HepG2 (cell line): ENCODE measurements at regions not wholly inside any gene's neighbourhood (a gene's known extent, or its start where the extent isn't known, plus 50 kb on each side); places are given as distances from the start of the nearest gene placed in this dataset.

ENCODE experiments used
- ATAC-seq: fragments of 200-7000 bp; cut with Tn5 transposase; 3 replicates; pipeline ENCODE4 v1.9.1; 2020; ENCODE audit warnings: mild to moderate bottlenecking, moderate library complexity
- BruUV-seq: library from RNA; stranded (reverse); fragments of 400-500 nt; replicated peaks from 2 replicates; lab custom pipeline; 2021; lab: Mats Ljungman, UMichigan
- CTCF ChIA-PET: fragments of 300-600 bp; formaldehyde crosslinking; extraction: SDS; loops from one replicate; lab custom pipeline; 2021; ENCODE audit warnings: low total read pairs, inconsistent platforms, low intra/inter-chr PET ratio; lab: Yijun Ruan, JAX
- POLR2A ChIA-PET: fragments of 350-600 bp; sonication (Branson Sonifier 250); formaldehyde crosslinking; loops from one replicate; lab custom pipeline; 2020; ENCODE audit warnings: antibody characterized with exemption, inconsistent platforms; lab: Yijun Ruan, JAX
- DNase-seq: peaks from one replicate; pipeline ENCODE4 v3.0.0-alpha.2; 2015; ENCODE audit warnings: low spot score
- FAIRE-seq: peaks from 3 replicates; lab custom pipeline; 2011; peaks lifted over from hg19 to GRCh38; lab: Jason Lieb, UNC
- H2AFZ ChIP-seq: one replicate; pipeline ENCODE4 v1.6.1; 2011; ENCODE audit warnings: low read length, inconsistent platforms
- H3K27ac ChIP-seq: fragments of 300-600 bp; 3 replicates; pipeline ENCODE4 v1.8.0; 2011; ENCODE audit warnings: mixed run types, mild to moderate bottlenecking, mixed read lengths, low read length, inconsistent platforms; ENCODE audit not compliant: insufficient read depth; ENCODE audit errors: extremely low read length
- H3K27me3 ChIP-seq, 2 experiments: fragments of 200-600 bp in 1 of 2; 2 replicates in 1 of 2; 3 replicates in 1 of 2; pipeline versions ENCODE4 v1.6.0 to v1.8.0; 2011; ENCODE audit warnings: low read length in 2 of 2, mild to moderate bottlenecking in 2 of 2, moderate library complexity in 2 of 2, inconsistent platforms in 1 of 2; ENCODE audit not compliant: insufficient read depth in 2 of 2, control insufficient read depth in 1 of 2
- H3K36me3 ChIP-seq, 2 experiments: fragments of 200-600 bp in 1 of 2; replicated peaks in 1 of 2; 2 replicates in 1 of 2; 3 replicates in 1 of 2; pipeline versions ENCODE4 v1.5.1 to v1.8.0; 2011; ENCODE audit warnings: low read length in 2 of 2, inconsistent platforms in 1 of 2; ENCODE audit not compliant: insufficient read depth in 2 of 2, control insufficient read depth in 1 of 2
- H3K4me1 ChIP-seq: 2 replicates; pipeline ENCODE4 v1.5.1; 2012; ENCODE audit warnings: low read length, inconsistent platforms; ENCODE audit not compliant: insufficient read depth
- H3K4me2 ChIP-seq: 2 replicates; pipeline ENCODE4 v1.6.0; 2011; ENCODE audit warnings: low read depth, low read length, inconsistent platforms
- H3K4me3 ChIP-seq, 3 experiments: fragments of 200-600 bp in 1 of 3; sonication (generic), shearing (Covaris generic) in 1 of 3; replicated peaks in 1 of 3; 2 replicates each; pipeline ENCODE4 v1.5.1; 2011 to 2016; ENCODE audit warnings: low read length in 3 of 3, inconsistent platforms in 2 of 3, low read depth in 2 of 3, mild to moderate bottlenecking in 2 of 3, control low read depth in 1 of 3, mixed read lengths in 1 of 3; ENCODE audit not compliant: insufficient read depth in 1 of 3
- H3K79me2 ChIP-seq: one replicate; pipeline ENCODE4 v1.6.1; 2011; ENCODE audit warnings: low read length, inconsistent platforms; ENCODE audit not compliant: insufficient read depth
- H3K9ac ChIP-seq: 2 replicates; pipeline ENCODE4 v1.6.0; 2011; ENCODE audit warnings: mild to moderate bottlenecking, low read depth, low read length, inconsistent platforms; ENCODE audit not compliant: insufficient read depth
- H3K9me3 ChIP-seq: 2 replicates; pipeline ENCODE4 v1.5.1; 2012; ENCODE audit warnings: mild to moderate bottlenecking, low read length
- H4K20me1 ChIP-seq: 2 replicates; pipeline ENCODE4 v1.6.0; 2011; ENCODE audit warnings: inconsistent platforms, mild to moderate bottlenecking, low read length, moderate library complexity; ENCODE audit not compliant: insufficient read depth
- CBFB ChIP-seq: sonication (generic); formaldehyde crosslinking; IDR thresholded peaks from 2 replicates; pipeline ENCODE4 v1.4.0; 2020; ENCODE audit warnings: missing genetic modification reagents
- MXD4 ChIP-seq: IDR thresholded peaks from 2 replicates; pipeline ENCODE4 v1.6.1; 2016; ENCODE audit warnings: mild to moderate bottlenecking, missing biosample characterization, missing genetic modification reagents
- SMC3 ChIP-seq: IDR thresholded peaks from 2 replicates; pipeline ENCODE4 v1.6.1; 2011; ENCODE audit warnings: low read length, improper control_type of control experiment
- SP140L ChIP-seq: sonication (generic); formaldehyde crosslinking; IDR thresholded peaks from 2 replicates; pipeline ENCODE4 v1.4.0; 2020; ENCODE audit warnings: missing genetic modification reagents, borderline replicate concordance
- U2AF2 ChIP-seq: fragments of 200-400 bp; formaldehyde crosslinking; IDR thresholded peaks from 2 replicates; pipeline ENCODE4 v1.6.1; 2017; ENCODE audit warnings: low read depth, mild to moderate bottlenecking, low read length
- ZFP41 ChIP-seq: sonication (generic); formaldehyde crosslinking; IDR thresholded peaks from 2 replicates; pipeline ENCODE4 v1.4.0; 2020; ENCODE audit warnings: mild to moderate bottlenecking, missing genetic modification reagents, borderline replicate concordance
- ZNF20 ChIP-seq: sonication (generic); formaldehyde crosslinking; IDR thresholded peaks from 2 replicates; pipeline ENCODE4 v1.4.0; 2020; ENCODE audit warnings: mild to moderate bottlenecking, moderate library complexity, missing genetic modification reagents
- ZNF274 ChIP-seq: sonication (generic); formaldehyde crosslinking; IDR thresholded peaks from 2 replicates; pipeline ENCODE4 v1.5.1; 2020; ENCODE audit warnings: mild to moderate bottlenecking, missing genetic modification reagents
- ZNF652 ChIP-seq: IDR thresholded peaks from 2 replicates; pipeline ENCODE4 v1.6.1; 2016; ENCODE audit warnings: low read depth, borderline replicate concordance
- WGBS: methylation state at CpG from one replicate; pipeline ENCODE4 v1.1.6; 2017; ENCODE audit warnings: low lambda C conversion rate; 5-methylcytosine and 5-hydroxymethylcytosine counted together
- in situ Hi-C: cut with HindIII; loops from 2 replicates; pipeline ENCODE4 v1.10.0; 2017; ENCODE audit warnings: low pct_unique_long_range_greater_than_20kb; ENCODE audit not compliant: extremely low pct_ligation_motif_present
- intact Hi-C: fragments of 100-400 bp; cut with micrococcal nuclease; formaldehyde crosslinking; loops from one replicate; pipeline ENCODE4 v1.10.0; 2022; ENCODE audit not compliant: unreplicated experiment
- TF ChIP-seq, protein P1 (sequence below): sonication (generic); formaldehyde crosslinking; IDR thresholded peaks from 2 replicates; pipeline ENCODE4 v1.9.0; 2021; ENCODE audit warnings: missing genetic modification reagents, borderline replicate concordance
- TF ChIP-seq, protein P2 (sequence below): sonication (generic); formaldehyde crosslinking; IDR thresholded peaks from 2 replicates; pipeline ENCODE4 v1.8.0; 2022; ENCODE audit warnings: low read depth, missing genetic modification reagents
- TF ChIP-seq, protein P3 (sequence below): sonication (generic); formaldehyde crosslinking; IDR thresholded peaks from 2 replicates; pipeline ENCODE4 v1.4.0; 2020; ENCODE audit warnings: missing genetic modification reagents, mild to moderate bottlenecking, borderline replicate concordance

DNA sequence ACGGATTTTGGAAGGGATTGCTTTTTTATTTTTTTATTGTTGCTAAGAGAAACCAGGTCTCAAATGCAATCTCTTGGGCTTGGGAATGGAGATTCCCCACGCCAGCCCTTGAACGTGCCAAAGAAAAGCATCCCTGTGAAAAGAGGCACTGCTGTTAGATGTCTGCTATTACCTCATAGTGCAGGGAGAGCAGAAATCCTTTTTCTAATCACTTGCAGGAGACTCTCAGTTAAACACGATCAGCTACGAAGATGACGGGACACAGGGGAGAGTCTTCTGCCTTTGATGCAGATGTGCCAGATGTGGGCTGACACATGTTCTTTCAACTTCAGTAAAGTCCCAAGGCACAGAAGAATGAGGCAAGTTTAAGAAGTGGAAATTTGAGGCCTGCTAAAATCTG is 381.6 kb upstream of the TRIB2 start:
- ChIA-PET CTCF (no interaction called here), POLR2A (no interaction called here)
- no peak for DNase-seq
- Histone ChIP-seq H3K4me3 (no peak overlapping the region), H3K4me1 (no peaks in the 10 kb centered on the region), H3K79me2 (no peaks in the 10 kb centered on the region), H4K20me1 (no peaks in the 10 kb centered on the region), H3K9me3 (no peaks in the 10 kb centered on the region), H3K36me3 (no peaks in the 10 kb centered on the region), H3K9ac (no peak overlapping the region), H2AFZ (no peak overlapping the region), H3K27ac (no peak overlapping the region), H3K27me3 (peaks cover 0 to 6% of the 10 kb centered on the region in 2 experiments; a peak in 2 of 5 replicates), H3K4me2 (no peak overlapping the region)
- ATAC-seq, result no peak
- intact Hi-C loops (no loop called here), in situ Hi-C loops (no loop called here)
- FAIRE-seq, result no peak
- 4% methylated on average over 6 of the region's 6 CpGs for WGBS
- TF ChIP-seq ZFP41 (CRISPR knock-in tag) (no peak), MXD4 (CRISPR knock-in tag) (no peak), ZNF652 (CRISPR knock-in tag) (no peak), SP140L (CRISPR knock-in tag) (no peak), CBFB (CRISPR knock-in tag) (no peak), SMC3 (no peak), ZNF274 (CRISPR knock-in tag) (no peak), ZNF20 (no peak), U2AF2 (no peak)
- TF ChIP-seq, protein P1, sequence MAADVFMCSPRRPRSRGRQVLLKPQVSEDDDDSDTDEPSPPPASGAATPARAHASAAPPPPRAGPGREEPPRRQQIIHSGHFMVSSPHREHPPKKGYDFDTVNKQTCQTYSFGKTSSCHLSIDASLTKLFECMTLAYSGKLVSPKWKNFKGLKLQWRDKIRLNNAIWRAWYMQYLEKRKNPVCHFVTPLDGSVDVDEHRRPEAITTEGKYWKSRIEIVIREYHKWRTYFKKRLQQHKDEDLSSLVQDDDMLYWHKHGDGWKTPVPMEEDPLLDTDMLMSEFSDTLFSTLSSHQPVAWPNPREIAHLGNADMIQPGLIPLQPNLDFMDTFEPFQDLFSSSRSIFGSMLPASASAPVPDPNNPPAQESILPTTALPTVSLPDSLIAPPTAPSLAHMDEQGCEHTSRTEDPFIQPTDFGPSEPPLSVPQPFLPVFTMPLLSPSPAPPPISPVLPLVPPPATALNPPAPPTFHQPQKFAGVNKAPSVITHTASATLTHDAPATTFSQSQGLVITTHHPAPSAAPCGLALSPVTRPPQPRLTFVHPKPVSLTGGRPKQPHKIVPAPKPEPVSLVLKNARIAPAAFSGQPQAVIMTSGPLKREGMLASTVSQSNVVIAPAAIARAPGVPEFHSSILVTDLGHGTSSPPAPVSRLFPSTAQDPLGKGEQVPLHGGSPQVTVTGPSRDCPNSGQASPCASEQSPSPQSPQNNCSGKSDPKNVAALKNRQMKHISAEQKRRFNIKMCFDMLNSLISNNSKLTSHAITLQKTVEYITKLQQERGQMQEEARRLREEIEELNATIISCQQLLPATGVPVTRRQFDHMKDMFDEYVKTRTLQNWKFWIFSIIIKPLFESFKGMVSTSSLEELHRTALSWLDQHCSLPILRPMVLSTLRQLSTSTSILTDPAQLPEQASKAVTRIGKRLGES (CRISPR knock-in tag), result no peak
- TF ChIP-seq, protein P2, sequence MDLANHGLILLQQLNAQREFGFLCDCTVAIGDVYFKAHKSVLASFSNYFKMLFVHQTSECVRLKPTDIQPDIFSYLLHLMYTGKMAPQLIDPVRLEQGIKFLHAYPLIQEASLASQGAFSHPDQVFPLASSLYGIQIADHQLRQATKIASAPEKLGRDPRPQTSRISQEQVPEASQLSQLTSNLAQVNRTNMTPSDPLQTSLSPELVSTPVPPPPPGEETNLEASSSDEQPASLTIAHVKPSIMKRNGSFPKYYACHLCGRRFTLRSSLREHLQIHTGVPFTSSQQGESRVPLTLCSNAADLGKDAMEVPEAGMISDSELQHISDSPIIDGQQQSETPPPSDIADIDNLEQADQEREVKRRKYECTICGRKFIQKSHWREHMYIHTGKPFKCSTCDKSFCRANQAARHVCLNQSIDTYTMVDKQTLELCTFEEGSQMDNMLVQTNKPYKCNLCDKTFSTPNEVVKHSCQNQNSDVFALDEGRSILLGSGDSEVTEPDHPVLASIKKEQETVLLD (CRISPR knock-in tag), result no peak
- TF ChIP-seq, protein P3, sequence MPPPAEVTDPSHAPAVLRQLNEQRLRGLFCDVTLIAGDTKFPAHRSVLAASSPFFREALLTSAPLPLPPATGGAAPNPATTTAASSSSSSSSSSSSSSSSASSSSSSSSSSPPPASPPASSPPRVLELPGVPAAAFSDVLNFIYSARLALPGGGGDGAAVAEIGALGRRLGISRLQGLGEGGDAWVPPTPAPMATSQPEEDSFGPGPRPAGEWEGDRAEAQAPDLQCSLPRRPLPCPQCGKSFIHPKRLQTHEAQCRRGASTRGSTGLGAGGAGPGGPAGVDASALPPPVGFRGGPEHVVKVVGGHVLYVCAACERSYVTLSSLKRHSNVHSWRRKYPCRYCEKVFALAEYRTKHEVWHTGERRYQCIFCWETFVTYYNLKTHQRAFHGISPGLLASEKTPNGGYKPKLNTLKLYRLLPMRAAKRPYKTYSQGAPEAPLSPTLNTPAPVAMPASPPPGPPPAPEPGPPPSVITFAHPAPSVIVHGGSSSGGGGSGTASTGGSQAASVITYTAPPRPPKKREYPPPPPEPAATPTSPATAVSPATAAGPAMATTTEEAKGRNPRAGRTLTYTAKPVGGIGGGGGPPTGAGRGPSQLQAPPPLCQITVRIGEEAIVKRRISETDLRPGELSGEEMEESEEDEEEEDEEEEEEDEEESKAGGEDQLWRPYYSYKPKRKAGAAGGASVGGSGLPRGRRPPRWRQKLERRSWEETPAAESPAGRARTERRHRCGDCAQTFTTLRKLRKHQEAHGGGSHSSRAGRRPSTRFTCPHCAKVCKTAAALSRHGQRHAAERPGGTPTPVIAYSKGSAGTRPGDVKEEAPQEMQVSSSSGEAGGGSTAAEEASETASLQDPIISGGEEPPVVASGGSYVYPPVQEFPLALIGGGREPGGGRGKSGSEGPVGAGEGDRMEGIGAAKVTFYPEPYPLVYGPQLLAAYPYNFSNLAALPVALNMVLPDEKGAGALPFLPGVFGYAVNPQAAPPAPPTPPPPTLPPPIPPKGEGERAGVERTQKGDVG (CRISPR knock-in tag), result no peak
- BruUV-seq, result no TSS peak
